GM21447 (cell line): ENCODE measurements at regions not wholly inside any gene's neighbourhood (a gene's known extent, or its start where the extent isn't known, plus 50 kb on each side); places are given as distances from the start of the nearest gene placed in this dataset.

Source experiments
- ATAC-seq: cut with Tn5 transposase; IDR thresholded peaks from one replicate; pipeline ENCODE4 v1.9.1; 2021; ENCODE audit not compliant: unreplicated experiment

DNA sequence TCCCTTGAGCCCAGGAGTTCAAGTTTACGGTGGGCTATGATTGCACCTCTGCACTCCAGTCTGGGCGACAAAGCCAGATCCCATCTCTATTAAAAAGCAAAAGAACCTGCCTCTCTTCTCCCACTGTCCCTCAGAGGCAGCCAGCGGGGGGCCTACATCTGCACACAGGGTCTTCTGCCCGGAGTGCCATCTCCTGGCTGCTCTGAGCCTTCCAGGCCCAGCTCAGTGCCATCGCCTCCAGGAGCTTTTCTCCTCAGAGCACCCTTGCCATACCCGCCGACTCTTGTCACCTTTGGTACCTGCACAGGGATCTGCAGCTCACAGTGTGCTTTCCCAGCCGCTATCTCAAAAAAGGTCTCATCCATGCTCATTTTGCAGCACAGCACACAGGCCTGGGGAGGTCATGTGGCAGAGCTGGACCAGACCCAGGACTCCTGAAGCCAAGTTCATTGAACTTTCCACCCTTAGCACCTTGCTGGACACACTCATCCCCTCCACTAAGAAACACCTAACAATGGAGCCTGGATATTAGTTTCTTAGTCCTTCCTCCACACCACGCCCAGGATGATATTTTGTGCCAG, 186.3 kb downstream of the HAUS1 start:
- no peak for ATAC-seq

DNA sequence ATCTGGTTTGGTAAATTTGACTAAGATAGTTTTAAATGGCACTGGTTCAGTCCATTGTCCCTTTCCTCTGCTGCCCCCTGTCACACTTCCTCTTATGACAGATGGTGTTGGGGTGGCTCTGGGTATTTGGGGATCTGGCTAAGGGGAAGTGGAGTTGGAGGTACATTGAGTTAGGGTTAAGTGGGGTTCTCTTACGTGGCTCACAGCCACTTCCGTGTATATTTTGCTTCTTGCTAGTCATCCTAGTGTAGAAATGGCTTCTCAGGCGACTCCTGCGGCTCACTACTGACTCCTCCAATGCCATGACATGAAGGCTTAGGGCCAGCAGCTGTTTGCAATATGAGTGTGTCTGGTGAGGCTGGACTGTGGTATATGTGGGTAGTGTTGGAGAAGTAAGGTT, 187.0 kb downstream of the HAUS1 start:
- ATAC-seq = no peak

DNA sequence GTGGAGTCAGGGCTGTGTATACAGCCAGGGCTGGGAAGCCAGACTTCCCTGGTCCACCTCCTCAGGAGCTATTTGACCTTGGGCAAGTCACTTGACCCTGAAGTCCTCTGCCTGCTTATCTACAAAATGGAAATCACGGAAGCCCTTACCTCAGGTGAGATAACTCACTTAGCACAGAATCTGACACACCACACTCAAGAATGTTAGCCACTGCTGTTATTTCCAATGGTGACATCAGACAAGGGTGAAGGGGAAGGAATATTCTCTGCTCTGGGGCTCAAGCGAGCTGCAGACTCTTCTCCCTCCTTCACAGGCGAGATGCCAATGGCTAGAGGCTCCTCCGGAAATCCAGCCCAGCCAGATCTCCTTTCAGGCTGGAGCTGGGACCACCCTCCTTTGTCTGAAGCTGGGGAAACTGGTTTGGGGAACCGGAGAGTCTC, 189.6 kb downstream of the HAUS1 start:
- no peak for ATAC-seq

DNA sequence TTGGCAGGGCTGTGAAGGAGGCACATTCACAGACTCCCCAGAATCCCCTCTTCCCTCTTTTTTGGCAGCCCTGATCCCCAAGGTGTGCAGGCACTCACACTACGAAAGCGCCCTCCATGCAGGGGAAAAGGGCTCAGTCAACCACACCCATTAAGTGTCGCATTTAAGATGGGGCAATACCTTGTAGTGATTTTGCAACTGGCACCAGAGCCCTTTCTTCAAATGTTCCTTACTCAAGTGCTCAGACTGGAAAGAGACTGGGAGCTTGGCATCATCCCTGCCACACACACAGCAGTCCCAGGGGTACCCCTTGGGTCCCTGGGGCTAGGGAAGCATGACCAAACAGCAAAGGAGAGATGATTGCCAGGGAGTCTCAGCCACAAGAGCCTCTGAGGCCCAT, 190.1 kb downstream of the HAUS1 start:
- no peak for ATAC-seq

DNA sequence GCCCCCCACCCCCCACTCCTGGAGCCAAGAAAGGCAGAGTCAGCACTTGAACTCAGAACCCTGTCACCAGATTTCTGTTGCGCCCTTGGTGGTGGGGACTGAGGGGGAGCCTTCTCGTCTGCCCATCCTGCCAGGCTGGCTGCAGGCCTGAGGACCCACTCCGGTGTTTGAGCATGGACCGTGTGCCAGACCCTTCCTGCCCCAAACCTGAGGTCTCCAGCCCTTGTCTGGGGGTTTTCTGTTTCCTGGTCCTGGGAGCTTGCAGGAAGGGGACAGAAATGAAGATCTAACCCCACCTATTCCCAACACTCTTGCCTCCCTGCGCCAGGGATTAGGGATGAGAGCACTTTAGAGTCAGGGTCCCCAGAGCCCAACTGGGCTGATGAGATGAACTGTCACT, 190.6 kb downstream of the HAUS1 start:
- no peak for ATAC-seq

DNA sequence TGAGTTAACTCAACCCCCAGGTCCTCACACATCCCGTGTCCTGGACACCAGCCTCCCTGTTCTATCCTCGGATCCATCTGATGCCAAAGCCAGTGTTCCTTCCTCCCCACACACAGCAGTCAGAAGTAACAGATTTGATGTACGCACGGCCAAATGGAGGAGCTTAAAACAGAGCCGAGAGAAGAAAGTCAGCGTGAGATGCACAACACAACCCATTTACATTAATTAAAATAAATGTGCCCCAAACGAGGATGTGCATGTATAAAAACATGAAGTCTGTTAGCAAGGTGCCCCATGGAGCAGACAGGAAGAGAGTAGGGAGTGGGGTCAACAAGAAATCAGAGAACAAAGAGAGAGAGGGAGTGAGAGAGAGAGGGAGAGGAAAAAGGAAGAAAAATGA, 191.2 kb downstream of the HAUS1 start:
- ATAC-seq = no peak

DNA sequence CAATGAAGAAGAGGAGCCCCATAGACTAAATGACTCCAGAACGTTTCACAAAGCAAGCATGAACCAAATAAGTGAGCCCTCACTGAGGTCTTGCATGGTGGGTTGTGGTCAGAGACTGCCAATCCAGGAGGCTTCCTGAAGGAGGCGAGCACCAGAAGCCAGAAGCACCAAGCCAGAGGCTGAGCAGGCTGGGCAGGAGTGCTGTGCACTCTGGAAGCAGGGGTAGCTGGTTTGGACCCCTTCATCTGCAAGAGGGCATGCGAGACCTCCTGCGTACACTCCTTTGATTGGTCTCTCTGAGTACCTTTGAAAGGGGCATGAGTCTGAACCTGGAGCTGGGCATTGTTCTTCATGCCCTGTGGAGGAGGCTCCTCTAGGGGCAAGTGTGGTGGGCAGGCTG, 192.5 kb downstream of the HAUS1 start:
- no peak for ATAC-seq

DNA sequence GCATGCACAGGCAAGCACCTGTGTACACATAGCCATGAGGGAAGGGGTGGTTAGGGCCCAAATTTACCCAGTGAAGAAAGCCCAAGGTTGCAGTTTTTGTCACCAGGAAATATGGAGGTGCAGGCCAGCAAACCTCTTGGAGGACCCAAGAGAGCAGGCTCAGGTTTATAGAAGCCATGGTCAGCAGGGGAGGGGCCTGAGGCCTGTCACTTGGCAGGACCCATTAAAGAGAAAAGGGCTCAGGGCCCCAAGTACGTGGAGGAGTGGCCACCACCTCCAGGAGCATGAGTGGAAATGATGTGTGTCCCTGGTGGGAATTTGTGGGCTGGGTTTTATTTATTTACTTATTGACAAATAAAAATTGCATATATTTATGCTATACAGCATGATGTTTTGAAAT, 192.9 kb downstream of the HAUS1 start:
- no peak for ATAC-seq

DNA sequence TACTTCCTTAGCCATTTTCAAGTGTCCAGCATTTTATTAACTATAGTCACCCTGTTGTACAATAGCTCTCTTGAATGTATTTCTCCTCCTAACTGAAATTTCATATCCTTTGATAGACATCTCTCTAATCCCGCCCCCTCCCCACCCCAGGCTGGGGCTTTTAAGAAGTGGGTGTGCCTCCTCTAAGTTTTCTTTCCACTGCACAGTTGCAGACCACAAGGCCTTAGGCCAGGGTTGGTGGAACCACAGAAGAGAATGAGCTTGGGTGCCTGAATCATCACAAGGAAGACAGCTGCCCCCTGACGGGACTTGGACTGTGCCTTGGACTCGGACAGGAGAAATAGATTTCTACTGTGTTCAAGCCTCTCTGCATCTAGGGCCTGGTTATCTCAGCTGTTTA, 193.4 kb downstream of the HAUS1 start:
- ATAC-seq = no peak

DNA sequence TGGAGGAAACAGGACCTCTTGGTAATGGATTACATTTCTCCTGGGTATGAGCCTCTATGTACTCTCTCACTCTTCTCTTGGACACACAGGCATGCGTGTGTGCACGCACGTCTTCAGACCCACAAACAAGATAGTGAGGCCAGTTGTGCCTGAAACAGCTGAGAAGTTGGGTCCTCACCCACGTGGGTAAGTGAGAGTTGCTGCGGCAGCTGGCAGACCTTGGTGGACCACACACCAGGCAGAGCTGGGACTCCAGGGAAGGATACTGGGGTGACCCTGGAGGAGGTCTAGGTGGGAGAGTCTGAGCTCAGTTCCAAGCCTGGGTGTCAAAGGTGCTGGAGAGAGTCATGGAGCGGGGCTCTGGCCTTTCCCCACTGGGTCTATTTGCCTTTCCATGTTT, 194.3 kb downstream of the HAUS1 start:
- no peak for ATAC-seq

DNA sequence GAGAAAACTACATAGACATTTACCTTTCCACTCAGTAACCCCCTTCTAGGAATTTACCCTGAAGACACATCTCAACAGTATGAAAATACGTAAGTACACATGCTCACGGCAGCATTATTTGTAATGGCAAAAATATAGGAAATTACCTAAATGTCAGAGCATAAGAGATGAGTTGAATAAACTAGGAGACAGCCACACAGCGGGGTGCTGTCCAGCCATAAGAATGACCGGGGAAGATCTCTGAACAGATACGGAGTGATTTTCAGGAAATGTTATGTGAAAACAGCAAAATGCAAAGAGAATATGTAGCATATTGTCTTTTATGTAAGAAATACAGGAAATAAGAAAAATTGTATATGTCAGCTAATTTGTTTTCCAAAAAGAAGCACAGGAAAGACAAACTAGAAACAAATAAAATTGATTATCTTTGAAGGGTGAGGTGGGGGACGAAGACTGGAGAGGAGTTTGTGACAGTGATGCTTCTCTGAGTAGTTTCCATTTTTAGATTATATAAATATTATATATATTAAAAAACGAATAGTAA, 195.4 kb downstream of the HAUS1 start:
- ATAC-seq = no peak

DNA sequence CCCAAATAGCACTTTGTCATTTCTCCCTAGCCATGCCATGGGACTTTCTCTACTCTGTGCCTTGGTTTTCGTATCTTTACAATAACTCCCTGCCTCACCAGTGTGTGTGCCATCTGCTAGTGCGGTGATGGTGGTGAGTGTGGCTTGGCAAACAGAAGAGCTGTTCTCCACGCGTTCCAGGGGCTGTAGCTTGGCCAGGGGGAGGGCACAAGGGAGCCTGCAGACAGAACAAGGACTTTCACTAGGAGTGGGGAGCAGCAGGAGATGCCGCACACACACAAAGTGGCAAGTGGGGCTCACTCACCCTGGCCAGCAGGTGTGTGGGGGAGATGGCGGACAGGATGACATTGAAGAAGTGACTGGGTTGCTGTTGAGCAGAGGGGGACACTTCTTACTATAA, 196.9 kb downstream of the HAUS1 start:
- ATAC-seq = no peak

DNA sequence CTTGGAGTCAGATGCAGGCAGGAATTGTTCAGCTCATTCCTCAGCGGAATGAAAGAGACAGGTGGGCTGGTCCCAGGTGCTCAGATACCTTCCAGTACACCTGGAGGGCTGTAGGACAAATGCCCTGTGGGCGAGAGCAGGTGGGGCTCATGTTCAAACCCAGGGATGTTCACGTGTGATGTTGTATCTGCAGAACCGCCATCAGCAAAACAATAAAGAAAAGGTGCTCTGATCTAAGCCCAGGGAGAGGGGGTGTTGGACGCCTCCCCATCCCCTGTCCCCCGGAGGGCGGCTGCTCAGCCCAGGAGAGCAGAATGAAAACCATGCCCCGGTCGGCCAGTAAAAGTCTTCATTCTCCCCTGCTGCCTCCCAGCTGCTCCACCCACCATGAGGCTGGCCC, 197.4 kb downstream of the HAUS1 start:
- no peak for ATAC-seq

DNA sequence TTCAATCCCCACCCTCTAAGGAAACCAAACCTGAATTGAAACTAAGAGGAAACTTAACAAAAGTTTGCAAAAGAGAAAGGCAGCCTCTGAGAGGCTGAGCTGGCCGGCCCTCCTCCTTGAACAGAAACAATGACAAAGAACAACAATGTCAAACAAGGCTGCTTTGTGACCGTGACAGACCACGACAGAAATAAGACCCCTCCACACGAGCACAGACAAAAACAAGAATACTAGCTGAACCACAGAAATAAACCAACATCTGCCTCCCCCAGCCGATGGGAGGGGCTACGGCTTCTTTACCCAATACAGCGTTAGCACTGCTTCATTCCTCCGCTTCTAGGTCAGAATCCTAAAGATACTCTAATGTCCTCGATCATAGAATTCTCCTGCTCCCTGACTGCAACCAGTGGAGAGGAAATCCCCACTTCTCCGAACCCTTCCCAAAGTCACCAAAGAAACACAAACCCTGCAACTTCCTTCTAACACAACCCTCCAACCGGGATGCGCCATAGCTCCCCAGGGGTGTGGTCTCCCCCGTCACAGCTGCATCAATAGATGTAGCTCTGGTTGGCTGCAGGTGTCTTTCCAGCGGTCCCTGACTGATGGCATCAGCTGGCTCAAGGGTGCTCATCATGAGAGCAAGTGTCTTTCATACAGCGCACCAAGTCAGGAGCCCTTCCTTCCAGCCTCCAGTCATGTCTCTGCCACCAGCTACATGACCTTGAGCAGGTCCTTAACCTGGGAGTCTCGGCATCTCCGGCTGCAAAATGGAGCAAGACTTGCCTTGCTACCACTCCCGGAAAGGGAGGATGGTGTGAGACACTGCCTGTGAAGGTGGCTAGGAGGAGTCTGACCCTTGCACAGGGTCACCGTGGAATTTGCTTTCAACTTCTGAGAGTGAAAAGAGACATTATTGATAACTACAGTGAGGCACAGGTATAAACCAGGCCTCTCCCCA, 198.6 kb downstream of the HAUS1 start:
- ATAC-seq = no peak

DNA sequence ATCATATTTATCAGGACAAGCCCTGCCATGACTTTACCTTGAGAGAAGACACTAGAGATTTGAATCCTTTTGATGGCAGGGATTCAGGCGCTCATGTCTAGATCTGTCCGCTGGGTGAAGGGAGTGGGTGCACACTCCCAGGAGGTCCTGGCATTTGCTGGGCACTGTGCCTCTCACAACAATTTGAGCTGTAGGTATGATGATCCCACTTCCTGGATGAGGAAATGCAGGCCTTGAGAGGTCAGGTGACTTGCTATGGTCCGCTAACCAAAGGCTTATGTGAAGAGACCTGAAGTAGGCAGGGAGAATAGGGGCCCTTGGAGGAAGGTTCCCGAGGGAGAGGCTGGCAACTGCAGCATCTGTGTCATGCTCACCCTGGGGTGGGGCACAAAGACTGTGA, 206.1 kb downstream of the HAUS1 start:
- ATAC-seq = no peak

DNA sequence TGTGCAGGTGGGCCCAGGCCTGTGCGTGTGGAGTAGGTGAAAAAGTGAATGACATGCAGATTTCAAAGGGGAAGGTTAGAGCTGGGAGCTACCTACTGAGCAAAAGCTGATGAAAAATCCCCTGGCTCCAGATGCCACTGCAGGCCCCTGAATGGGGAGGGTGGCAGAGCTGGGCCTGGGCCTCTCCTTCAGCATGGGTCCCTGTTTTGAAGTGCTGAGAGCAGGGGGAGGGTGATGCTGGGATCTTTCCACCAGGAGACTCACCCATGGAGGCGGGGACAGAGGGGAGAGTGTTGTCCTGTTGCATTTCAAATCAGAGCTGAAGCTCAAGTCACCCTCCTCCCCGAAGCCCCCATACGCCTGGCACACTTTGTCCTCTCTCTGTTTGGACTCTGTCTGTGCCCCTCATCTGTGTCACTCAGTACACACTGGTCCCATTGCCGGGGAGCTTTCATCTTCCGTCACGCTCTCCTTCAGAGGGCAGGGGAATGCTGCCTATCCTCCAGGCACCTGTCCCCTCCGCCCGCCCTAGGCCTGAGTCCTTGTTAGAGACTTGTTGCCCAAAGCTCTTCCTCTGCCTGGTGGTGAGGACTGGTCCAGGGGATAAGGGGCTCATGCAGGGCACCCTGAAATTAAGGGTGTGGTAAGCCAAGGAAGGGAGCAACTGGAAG, 206.6 kb downstream of the HAUS1 start:
- no peak for ATAC-seq

DNA sequence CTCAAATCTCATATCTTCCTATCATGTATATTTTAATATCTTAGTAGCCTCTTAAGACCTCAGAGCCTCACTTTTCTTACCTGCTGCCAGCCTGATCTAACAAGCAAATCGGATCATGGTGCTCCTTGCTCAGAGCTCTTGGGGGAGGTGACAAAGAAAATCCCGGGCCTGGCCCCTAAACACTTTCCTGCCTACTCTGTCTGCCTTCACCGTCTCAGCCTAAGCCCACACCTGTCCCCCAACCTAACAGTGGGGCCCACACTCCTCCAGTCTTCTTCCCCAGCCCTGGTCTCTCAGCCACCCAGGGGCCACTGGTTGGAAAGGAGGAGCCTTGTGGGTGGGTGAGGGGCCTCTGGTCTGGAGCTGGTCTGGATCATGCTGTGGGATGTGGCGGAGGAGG, 207.3 kb downstream of the HAUS1 start:
- no peak for ATAC-seq

DNA sequence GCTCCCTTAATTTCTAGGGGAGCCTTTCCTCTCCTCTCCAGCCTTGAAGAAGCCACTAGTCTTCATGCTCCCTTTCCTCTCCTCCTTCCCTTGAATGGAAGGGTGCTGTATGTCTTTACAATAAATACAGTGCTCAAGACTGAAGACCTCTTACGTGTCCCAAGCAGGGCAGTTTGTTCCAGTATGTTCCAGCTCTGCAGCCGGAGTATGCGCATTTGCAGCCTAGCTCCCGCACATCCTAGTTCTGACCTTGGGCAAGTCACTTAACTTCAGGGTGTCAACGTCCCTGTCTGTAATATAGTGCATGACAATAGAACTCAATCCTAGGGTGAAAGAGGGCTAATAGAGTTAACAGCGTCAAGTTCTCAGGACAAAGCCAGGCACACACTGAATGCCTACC, 208.0 kb downstream of the HAUS1 start:
- ATAC-seq = no peak

DNA sequence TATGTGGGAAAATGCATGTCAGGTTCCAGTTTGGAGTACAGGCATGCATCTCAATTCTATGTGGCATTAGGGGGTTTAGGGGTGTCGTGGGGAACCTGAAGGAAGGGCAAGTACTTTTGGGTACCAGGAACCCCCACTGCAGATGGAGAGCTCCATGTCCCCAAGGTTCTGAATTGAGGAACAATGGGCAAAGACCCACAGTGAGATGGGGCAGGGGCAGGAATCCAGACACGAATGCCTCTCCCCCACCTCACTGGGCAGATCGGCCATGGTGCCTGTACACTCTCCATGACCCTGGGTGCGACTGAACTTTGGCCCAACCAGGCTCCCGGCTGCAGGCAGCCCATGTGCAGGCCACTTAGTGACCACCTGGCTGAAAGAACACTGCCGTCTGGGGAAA, 209.3 kb downstream of the HAUS1 start:
- no peak for ATAC-seq

DNA sequence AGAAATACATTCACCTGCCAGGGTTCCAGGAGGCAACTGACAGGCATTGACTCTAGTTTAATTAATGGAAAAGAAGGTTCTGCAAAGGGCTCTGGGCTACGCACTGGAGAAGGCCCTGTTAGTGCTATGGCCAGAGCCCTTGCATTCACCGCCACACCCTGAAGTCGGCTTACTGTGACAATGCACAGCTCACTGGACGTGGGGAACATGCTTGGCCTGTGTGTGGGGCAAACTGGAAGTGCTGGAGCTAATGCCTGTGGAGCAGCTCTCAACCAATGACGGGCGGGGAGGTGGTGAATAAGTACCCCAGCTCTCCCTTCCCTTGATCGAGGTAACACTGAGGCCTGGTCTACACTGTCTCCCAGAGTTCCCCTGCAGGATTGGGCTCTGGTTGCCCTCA, 209.8 kb downstream of the HAUS1 start:
- no peak for ATAC-seq

DNA sequence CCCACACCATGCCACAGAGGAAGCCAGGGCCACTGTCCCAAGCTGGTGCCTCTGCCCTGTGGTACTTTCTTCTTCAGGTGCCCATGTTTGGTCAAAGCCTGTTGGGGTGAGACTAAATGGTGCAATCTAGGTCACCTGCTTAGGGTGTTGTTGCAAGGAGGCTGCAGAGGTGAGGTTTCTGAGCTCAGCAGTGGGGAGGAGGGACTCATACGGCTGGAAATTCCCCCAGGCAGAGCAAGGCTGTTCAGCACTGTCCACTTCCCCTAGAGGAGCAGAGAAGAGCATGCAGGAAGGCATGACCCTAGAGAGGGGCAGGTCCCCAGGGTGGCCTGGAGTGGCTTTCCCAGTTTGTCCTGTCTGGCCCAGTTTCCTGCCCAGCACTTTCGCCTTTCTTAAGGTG, 211.0 kb downstream of the HAUS1 start:
- ATAC-seq = no peak

DNA sequence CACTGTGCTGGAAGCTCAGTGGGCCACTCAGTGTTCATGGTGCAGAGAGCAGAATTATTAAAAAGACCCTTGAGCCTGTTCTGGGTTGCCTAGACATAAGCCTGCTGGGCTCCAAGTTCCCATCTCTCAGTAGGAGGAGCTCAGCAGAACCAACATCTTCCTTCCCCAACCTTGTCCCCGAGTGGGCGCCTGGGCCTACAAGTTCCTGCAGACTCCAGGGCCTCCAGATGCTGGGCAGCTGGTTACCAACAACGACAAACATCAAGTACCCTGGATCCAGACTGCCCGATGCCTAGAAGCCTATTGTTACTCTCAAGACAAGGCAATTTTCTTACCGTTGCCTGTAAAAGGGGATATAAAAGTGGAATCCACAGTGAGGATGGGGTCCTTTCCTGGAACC, 214.2 kb downstream of the HAUS1 start:
- ATAC-seq = no peak
